Ishikawa (cell line): ENCODE measurements at regions not wholly inside any gene's neighbourhood (a gene's known extent, or its start where the extent isn't known, plus 50 kb on each side); places are given as distances from the start of the nearest gene placed in this dataset.

Experiments used
- CEBPB ChIP-seq: IDR thresholded peaks from 2 replicates; pipeline ENCODE4 v1.6.1; 2012
- EGR1 ChIP-seq: IDR thresholded peaks from 2 replicates; pipeline ENCODE4 v1.6.1; 2012
- EP300 ChIP-seq: IDR thresholded peaks from 2 replicates; pipeline ENCODE4 v1.6.1; 2012; ENCODE audit warnings: borderline replicate concordance
- RAD21 ChIP-seq: IDR thresholded peaks from 2 replicates; pipeline ENCODE4 v1.6.1; 2012; ENCODE audit warnings: low read depth
- TAF1 ChIP-seq: IDR thresholded peaks from 2 replicates; pipeline ENCODE4 v1.6.1; 2012; ENCODE audit warnings: low read depth, mild to moderate bottlenecking
- YY1 ChIP-seq: IDR thresholded peaks from 2 replicates; pipeline ENCODE4 v1.6.1; 2012; ENCODE audit warnings: low read depth
- TF ChIP-seq, protein P1 (sequence below): IDR thresholded peaks from 2 replicates; pipeline ENCODE4 v1.6.1; 2012; ENCODE audit warnings: low read depth, mild to moderate bottlenecking

DNA sequence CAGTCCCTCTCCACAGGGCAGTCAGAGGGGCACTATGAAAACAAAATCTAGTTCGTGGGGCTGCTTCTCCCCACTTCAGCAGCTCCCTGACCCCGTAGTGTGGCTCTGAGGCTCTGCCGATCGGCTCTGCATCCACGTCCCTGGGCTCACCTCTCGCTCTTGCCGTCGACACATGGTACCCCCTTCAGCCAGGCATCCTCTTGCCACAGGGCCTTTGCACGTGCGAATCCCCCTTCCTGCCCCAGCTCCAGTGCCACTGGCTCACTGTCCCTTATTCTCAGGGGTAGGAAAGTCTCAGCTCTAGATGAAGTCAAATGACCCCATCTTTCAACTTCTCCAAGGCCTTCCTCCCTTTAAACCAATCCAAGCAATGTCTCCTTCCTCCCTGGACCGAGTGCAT lies 72.7 kb downstream of the KLHDC7A start:
- no peak for TF ChIP-seq YY1
- no peak for TF ChIP-seq TAF1
- no peak for TF ChIP-seq EP300
- no peak for TF ChIP-seq RAD21
- TF ChIP-seq, protein P1, sequence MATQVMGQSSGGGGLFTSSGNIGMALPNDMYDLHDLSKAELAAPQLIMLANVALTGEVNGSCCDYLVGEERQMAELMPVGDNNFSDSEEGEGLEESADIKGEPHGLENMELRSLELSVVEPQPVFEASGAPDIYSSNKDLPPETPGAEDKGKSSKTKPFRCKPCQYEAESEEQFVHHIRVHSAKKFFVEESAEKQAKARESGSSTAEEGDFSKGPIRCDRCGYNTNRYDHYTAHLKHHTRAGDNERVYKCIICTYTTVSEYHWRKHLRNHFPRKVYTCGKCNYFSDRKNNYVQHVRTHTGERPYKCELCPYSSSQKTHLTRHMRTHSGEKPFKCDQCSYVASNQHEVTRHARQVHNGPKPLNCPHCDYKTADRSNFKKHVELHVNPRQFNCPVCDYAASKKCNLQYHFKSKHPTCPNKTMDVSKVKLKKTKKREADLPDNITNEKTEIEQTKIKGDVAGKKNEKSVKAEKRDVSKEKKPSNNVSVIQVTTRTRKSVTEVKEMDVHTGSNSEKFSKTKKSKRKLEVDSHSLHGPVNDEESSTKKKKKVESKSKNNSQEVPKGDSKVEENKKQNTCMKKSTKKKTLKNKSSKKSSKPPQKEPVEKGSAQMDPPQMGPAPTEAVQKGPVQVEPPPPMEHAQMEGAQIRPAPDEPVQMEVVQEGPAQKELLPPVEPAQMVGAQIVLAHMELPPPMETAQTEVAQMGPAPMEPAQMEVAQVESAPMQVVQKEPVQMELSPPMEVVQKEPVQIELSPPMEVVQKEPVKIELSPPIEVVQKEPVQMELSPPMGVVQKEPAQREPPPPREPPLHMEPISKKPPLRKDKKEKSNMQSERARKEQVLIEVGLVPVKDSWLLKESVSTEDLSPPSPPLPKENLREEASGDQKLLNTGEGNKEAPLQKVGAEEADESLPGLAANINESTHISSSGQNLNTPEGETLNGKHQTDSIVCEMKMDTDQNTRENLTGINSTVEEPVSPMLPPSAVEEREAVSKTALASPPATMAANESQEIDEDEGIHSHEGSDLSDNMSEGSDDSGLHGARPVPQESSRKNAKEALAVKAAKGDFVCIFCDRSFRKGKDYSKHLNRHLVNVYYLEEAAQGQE = no peak
- no peak for TF ChIP-seq CEBPB
- TF ChIP-seq EGR1 = no peak
